ENCODE measurements at regions not wholly inside any gene's neighbourhood (a gene's known extent, or its start where the extent isn't known, plus 50 kb on each side); places are given as distances from the start of the nearest gene placed in this dataset.

DNA sequence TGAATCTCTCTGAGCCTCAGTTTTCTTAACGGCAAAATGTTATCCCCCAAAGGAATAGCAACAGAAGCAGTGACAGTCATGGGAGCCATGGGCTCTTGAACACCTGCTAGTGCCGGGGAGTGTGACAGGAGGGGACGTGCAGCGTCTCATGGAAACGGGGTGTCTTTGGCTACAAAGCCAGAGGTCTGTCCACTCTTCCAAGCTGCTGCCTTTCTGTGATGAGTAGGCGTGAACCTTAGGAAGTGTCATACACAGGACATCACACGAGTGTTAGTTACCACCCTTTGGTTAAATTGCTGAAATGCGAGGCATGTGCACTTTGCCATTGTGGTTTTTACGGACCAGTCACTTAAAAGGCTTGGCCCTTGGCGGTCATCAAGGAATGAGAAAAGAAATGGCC lies 93.4 kb downstream of the IRF8 start:
- Mint-ChIP-seq H3K27me3 (ENCODE audit: insufficient read depth, low read depth) (peaks cover 14% of the 10 kb centered on the region), H3K4me3 (no peak overlapping the region)

DNA sequence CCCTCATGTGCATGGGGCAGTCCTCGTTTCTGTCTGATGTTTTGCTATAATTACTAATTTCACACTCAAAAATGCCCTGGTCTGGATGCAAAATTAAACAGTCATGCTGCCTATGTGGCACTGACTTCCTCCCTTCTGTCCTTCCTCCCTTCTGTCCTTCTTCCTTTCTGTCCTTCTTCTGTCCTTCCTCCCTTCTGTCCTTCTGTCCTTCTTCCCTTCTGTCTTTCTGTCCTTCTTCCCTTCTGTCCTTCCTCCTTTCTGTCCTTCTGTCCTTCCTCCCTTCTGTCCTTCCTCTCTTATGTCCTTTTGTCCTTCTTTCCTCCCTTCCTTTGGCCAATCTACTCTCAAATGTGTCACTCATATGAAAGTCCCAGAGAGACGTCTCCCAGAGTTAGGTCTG lies 93.8 kb downstream of the IRF8 start:
- H3K9me3 Mint-ChIP-seq, result no peaks in the 10 kb centered on the region
- Histone ChIP-seq H3K27ac (no peak overlapping the region), H3F3A (ENCODE audit: low read depth) (no peaks in the 10 kb centered on the region), H3K36me3 (no peaks in the 10 kb centered on the region), H2AFZ (replicated peaks) (no peak overlapping the region), H4K20me1 (ENCODE audit: low read depth) (no peaks in the 10 kb centered on the region), H3K27me3 (peaks cover 9% of the 10 kb centered on the region), H3K4me1 (peaks cover 21% of the 10 kb centered on the region), H3K4me3 (no peak overlapping the region), H3K9ac (no peak overlapping the region), H3K79me2 (ENCODE audit: low read depth) (no peaks in the 10 kb centered on the region), H3K9me3 (ENCODE audit: low read depth) (no peaks in the 10 kb centered on the region), H3K4me2 (no peak overlapping the region)
- no peak for DNase-seq (ENCODE audit: low spot score)
- H3K27me3 Mint-ChIP-seq (ENCODE audit: insufficient read depth, low read depth), result peaks cover 14% of the 10 kb centered on the region
- no peaks in the 10 kb centered on the region for H3K36me3 Mint-ChIP-seq
- TF ChIP-seq CTCF (IDR thresholded peaks at IDR 0.05), result no peak
- no peak for TF ChIP-seq EZH2phosphoT487 (IDR thresholded peaks at IDR 0.05)
- no peak for TF ChIP-seq EZH2 (IDR thresholded peaks at IDR 0.05)
- H3K27ac Mint-ChIP-seq, result no peak overlapping the region
- peaks cover 15% of the 10 kb centered on the region for H3K4me1 Mint-ChIP-seq
- H3K4me3 Mint-ChIP-seq, result no peak overlapping the region

More for the DNA sequence above, 93.4 kb downstream of the IRF8 start:
- no peak overlapping the region for H3K27ac Mint-ChIP-seq
- Histone ChIP-seq H3K36me3 (no peaks in the 10 kb centered on the region), H3K27me3 (peaks cover 9% of the 10 kb centered on the region), H3F3A (ENCODE audit: low read depth) (no peaks in the 10 kb centered on the region), H3K4me2 (no peak overlapping the region), H2AFZ (replicated peaks) (no peak overlapping the region), H3K4me1 (peaks cover 21% of the 10 kb centered on the region), H4K20me1 (ENCODE audit: low read depth) (no peaks in the 10 kb centered on the region), H3K9ac (no peak overlapping the region), H3K79me2 (ENCODE audit: low read depth) (no peaks in the 10 kb centered on the region), H3K4me3 (no peak overlapping the region), H3K27ac (no peak overlapping the region), H3K9me3 (ENCODE audit: low read depth) (no peaks in the 10 kb centered on the region)
- no peaks in the 10 kb centered on the region for H3K36me3 Mint-ChIP-seq
- TF ChIP-seq EZH2phosphoT487 (IDR thresholded peaks at IDR 0.05) (no peak), CTCF (IDR thresholded peaks at IDR 0.05) (no peak), EZH2 (IDR thresholded peaks at IDR 0.05) (no peak)
- H3K9me3 Mint-ChIP-seq, result no peaks in the 10 kb centered on the region
- DNase-seq (ENCODE audit: low spot score), result no peak
- H3K4me1 Mint-ChIP-seq, result peaks cover 15% of the 10 kb centered on the region

- Mint-ChIP-seq H3K9me3 (no peaks in the 10 kb centered on the region), H3K27me3 (ENCODE audit: insufficient read depth, low read depth) (peaks cover 14% of the 10 kb centered on the region), H3K4me3 (no peak overlapping the region), H3K4me1 (peaks cover 13% of the 10 kb centered on the region), H3K27ac (no peak overlapping the region), H3K36me3 (no peaks in the 10 kb centered on the region)
- DNase-seq (ENCODE audit: low spot score), result peak; percentile 27
- Histone ChIP-seq H4K20me1 (ENCODE audit: low read depth) (no peaks in the 10 kb centered on the region), H3K4me1 (peaks cover 21% of the 10 kb centered on the region), H3K9ac (no peak overlapping the region), H3K4me2 (peak overlapping the region; percentile 10), H3K79me2 (ENCODE audit: low read depth) (no peaks in the 10 kb centered on the region), H3K9me3 (ENCODE audit: low read depth) (no peaks in the 10 kb centered on the region), H2AFZ (replicated peaks) (no peak overlapping the region), H3K27ac (no peak overlapping the region), H3F3A (ENCODE audit: low read depth) (no peaks in the 10 kb centered on the region), H3K27me3 (no peaks in the 10 kb centered on the region), H3K36me3 (no peaks in the 10 kb centered on the region), H3K4me3 (no peak overlapping the region)
- TF ChIP-seq EZH2phosphoT487 (IDR thresholded peaks at IDR 0.05) (no peak), EZH2 (IDR thresholded peaks at IDR 0.05) (no peak), CTCF (IDR thresholded peaks at IDR 0.05) (no peak)
Observed at GRCh38 chr16:85994492-85995490, 95.8 kb downstream of the IRF8 start.

Measured in neural progenitor cell (in vitro differentiated cells).